Nephron (organoid): ENCODE measurements at regions not wholly inside any gene's neighbourhood (a gene's known extent, or its start where the extent isn't known, plus 50 kb on each side); places are given as distances from the start of the nearest gene placed in this dataset.
"Not testable (repeated sequence)": the region's sequence is repeated elsewhere in the genome, so short reads cannot be mapped to it uniquely, and the experiment has no call there.

Source experiments
- H3K27ac Mint-ChIP-seq, 3 experiments: 2 replicates each; pipeline ENCODE4 v1.8.0; 2020; ENCODE audit warnings: mixed read lengths in 3 of 3, mild to moderate bottlenecking in 2 of 3, moderate library complexity in 1 of 3
- H3K27me3 Mint-ChIP-seq: 2 replicates; pipeline ENCODE4 v1.8.0; 2021; ENCODE audit warnings: low read depth, mild to moderate bottlenecking, moderate library complexity, mixed read lengths
- H3K36me3 Mint-ChIP-seq: 2 replicates; pipeline ENCODE4 v1.8.0; 2020; ENCODE audit warnings: low read depth, mixed read lengths
- H3K4me1 Mint-ChIP-seq: 2 replicates; pipeline ENCODE4 v1.8.0; 2020; ENCODE audit warnings: mixed read lengths
- H3K4me3 Mint-ChIP-seq, 3 experiments: 2 replicates each; pipeline ENCODE4 v1.8.0; 2020; ENCODE audit warnings: mild to moderate bottlenecking in 3 of 3, mixed read lengths in 3 of 3, moderate library complexity in 2 of 3
- H3K9me3 Mint-ChIP-seq: 2 replicates; pipeline ENCODE4 v1.8.0; 2020; ENCODE audit warnings: mixed read lengths
- CTCF ChIP-seq, 3 experiments: fragments of 200-600 bp; sonication (generic); IDR thresholded peaks; one replicate each; pipeline ENCODE4 v1.5.0; 2021; ENCODE audit warnings: antibody characterized with exemption in 3 of 3; ENCODE audit not compliant: unreplicated experiment in 3 of 3

- peaks cover 13% of the 10 kb centered on the region for H3K4me1 Mint-ChIP-seq
- peaks cover 11% of the 10 kb centered on the region for H3K27me3 Mint-ChIP-seq
- not testable (repeated sequence) for H3K9me3 Mint-ChIP-seq, H3K4me3 Mint-ChIP-seq, H3K36me3 Mint-ChIP-seq
- H3K27ac Mint-ChIP-seq = peak overlapping the region in 1 of 3 experiments; percentile 52
These were observed 330.0 kb downstream of the CACNA1B start for GRCh38 chr9:138207300-138208179.

DNA sequence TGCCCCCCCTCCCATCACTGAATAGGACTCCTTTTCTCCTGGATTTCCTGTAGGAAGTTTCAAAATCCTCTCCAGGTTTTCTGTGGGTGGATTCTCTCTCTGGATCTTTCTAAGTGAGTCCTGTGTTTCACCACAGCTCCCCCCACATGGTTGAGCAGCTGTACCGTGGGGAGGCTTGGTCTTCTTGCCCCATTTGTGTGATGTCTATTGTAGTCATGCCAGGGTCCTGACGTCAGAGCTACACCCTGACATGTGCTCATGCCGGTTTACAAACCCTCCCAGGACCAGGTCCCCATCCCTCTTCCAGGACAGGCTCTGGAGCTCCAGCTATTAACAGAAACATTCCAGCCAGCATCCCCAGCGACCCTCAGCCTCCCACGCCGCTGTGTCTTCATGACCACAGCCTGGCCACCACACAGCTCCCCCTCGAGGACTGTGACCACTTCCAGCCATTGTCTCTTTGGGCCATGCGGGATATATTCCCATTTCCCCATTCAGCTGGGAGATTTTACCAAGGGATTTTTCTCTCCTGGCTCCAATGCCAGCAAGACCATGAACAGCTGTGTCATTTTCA lies 331.6 kb downstream of the CACNA1B start:
- peak overlapping the region in 1 of 3 experiments; percentile 87 for H3K27ac Mint-ChIP-seq
- peaks cover 13% of the 10 kb centered on the region for H3K4me1 Mint-ChIP-seq
- H3K36me3 Mint-ChIP-seq, H3K9me3 Mint-ChIP-seq, H3K4me3 Mint-ChIP-seq: not testable (repeated sequence)
- peaks cover 11% of the 10 kb centered on the region for H3K27me3 Mint-ChIP-seq

GRCh38 chr9:138210388-138210986 lies 332.9 kb downstream of the CACNA1B start:
- not testable (repeated sequence) for H3K4me3 Mint-ChIP-seq, H3K27ac Mint-ChIP-seq, H3K36me3 Mint-ChIP-seq, H3K9me3 Mint-ChIP-seq
- Mint-ChIP-seq H3K27me3 (peaks cover 11% of the 10 kb centered on the region), H3K4me1 (peaks cover 13% of the 10 kb centered on the region)

GRCh38 chr9:138211070-138211469 lies 333.5 kb downstream of the CACNA1B start:
- not testable (repeated sequence) for H3K36me3 Mint-ChIP-seq, H3K27ac Mint-ChIP-seq

DNA sequence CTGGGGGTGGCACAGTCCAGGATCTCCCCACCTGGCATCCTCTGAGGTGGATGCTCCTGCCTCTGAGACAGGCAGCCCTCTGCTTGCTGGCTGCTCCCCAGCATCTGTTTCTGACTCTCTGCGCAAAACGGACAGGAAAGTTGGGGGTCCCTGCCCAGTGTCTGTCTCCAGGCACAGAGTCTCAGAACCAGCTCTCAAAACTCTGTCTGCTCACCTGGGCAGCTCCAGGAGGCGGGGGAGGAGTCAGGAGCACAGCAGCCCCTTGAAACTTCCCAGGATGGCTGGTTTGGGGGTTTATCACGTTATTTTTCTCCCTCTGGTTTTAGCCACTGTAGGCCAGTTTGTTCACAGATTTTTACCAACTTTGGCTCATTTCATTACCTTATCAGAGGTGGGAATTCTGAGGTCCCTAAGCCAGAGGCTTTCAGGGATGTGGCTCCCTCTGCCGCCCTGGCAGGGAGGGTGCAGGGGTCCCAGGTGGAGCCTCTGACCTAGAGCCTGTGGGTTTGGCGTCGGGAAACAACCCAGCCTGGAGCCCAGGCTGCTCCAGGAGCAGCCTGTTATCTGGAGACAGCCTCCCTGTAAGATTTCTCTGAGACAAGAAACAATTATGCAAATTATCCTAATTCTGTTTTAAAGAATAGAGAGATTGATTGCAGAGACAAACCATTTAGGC lies 334.1 kb downstream of the CACNA1B start:
- peak; percentile 38 to 50 (median 47) for TF ChIP-seq CTCF (IDR thresholded peaks at IDR 0.05; ENCODE audit: unreplicated experiment in 3 of 3)
- H3K27ac Mint-ChIP-seq, H3K36me3 Mint-ChIP-seq, H3K4me3 Mint-ChIP-seq, H3K9me3 Mint-ChIP-seq: not testable (repeated sequence)
- peaks cover 11% of the 10 kb centered on the region for H3K27me3 Mint-ChIP-seq
- peaks cover 13% of the 10 kb centered on the region for H3K4me1 Mint-ChIP-seq

More at GRCh38 chr9:138211070-138211469, 333.5 kb downstream of the CACNA1B start:
- Mint-ChIP-seq H3K27me3 (peaks cover 11% of the 10 kb centered on the region), H3K4me1 (peaks cover 13% of the 10 kb centered on the region)
- H3K4me3 Mint-ChIP-seq, H3K9me3 Mint-ChIP-seq: not testable (repeated sequence)

DNA sequence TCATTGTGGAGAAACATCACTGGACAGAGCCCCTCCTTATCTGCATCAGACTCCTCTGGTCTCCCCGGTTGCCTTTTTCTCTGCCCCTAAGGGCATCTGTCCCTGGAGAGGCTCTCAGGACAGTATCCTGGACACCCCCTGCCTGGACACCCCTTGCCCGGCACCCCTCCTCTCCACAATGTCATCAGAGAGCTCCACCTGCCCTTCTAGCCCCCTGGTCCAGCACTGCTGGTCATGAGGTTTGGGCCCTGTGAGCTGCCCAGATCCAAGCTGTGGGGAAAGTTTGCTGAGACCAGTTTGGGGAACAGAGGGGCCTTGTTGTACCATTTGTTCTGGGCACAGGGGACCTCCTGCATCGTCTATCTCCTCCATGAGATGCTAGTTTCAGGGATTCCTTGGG lies 335.2 kb downstream of the CACNA1B start:
- H3K4me1 Mint-ChIP-seq, H3K4me3 Mint-ChIP-seq, H3K27ac Mint-ChIP-seq, H3K36me3 Mint-ChIP-seq, H3K9me3 Mint-ChIP-seq: not testable (repeated sequence)
- peaks cover 16% of the 10 kb centered on the region for H3K27me3 Mint-ChIP-seq

DNA sequence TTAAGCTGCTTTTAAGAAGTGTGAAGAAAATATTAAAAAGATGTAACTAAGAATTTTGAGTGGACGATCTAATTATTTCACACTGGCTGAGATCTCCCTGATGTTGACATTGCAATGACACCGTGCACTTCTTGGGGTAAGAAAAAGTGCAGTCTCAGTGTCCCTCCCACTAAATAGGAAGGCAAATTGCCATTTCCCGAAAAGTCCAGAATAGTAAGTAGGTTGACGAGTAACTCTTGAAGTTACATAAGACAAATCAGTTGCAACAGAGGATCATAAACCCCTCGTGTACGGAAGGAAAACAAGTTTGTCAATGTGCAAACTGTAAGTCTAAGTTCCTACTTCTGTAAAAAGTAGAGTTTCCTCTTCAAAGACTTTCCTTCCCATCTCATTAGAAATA lies 336.2 kb downstream of the CACNA1B start:
- Mint-ChIP-seq H3K27me3 (peaks cover 16% of the 10 kb centered on the region), H3K27ac (peak overlapping the region in 1 of 3 experiments; percentile 23)
- H3K4me1 Mint-ChIP-seq, H3K9me3 Mint-ChIP-seq, H3K4me3 Mint-ChIP-seq, H3K36me3 Mint-ChIP-seq: not testable (repeated sequence)

DNA sequence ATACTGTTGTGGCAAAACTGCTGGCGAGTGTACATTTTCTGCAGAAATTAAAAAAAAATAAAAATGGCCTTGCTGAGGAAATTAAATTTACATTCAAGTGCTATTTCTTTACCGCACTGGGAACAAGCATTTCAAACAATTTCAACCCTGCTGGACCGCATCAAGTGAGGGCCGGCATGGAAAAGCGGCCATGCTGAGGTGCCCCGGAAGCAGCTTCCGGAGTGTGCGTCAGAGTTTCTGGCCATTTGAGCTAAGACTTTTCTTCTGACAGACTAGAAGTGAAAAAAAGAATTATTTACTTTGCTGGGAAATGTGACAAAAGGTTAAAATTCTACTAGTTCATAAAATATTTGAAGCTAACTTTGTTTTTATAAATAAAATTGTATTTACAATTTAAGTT lies 337.0 kb downstream of the CACNA1B start:
- peaks cover 16% of the 10 kb centered on the region for H3K27me3 Mint-ChIP-seq
- not testable (repeated sequence) for H3K4me1 Mint-ChIP-seq, H3K27ac Mint-ChIP-seq, H3K36me3 Mint-ChIP-seq, H3K4me3 Mint-ChIP-seq, H3K9me3 Mint-ChIP-seq

DNA sequence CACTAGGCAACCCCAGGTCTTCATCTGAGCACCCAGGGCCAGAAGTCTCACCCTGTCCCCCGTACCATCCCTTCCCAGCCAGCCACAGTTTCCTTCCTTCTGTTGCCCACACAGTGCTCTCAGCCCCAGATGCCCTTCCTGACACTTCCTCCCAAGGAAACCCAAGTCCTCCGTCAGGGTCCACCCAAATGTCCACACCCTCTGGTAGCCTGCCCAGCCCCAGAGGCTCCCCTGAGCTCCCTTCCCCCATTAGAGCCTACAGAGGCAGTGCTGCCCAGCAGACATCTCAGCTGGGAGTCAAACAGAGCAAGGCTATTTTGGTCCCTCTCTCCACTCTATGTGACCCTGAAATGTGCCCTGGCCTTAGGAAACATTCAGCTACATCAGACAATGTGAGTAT lies 338.0 kb downstream of the CACNA1B start:
- H3K27me3 Mint-ChIP-seq, H3K36me3 Mint-ChIP-seq, H3K27ac Mint-ChIP-seq, H3K4me1 Mint-ChIP-seq, H3K4me3 Mint-ChIP-seq, H3K9me3 Mint-ChIP-seq: not testable (repeated sequence)

DNA sequence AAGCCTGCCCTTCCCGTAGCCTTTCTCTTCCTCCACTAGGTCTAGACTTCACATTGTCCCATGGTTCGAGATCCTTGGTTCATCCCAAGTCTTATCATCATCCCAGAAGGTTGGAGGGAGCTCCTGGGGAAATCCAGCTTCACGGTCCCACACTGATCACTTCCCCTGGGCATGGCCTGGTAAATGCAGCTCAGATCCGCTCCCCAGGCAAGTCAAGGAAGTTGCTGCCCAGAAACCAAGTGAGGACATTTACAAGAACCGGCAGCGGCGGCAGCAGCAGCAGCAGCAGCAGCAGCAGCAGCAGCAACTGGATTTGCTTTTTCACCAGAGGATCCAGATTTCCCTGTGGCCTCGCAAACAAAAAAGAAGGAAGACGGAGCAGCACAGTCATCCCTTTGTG lies 339.2 kb downstream of the CACNA1B start:
- not testable (repeated sequence) for H3K27ac Mint-ChIP-seq, H3K4me3 Mint-ChIP-seq, H3K36me3 Mint-ChIP-seq, H3K27me3 Mint-ChIP-seq, H3K9me3 Mint-ChIP-seq, H3K4me1 Mint-ChIP-seq

- H3K4me1 Mint-ChIP-seq, H3K9me3 Mint-ChIP-seq, H3K36me3 Mint-ChIP-seq, H3K27me3 Mint-ChIP-seq, H3K27ac Mint-ChIP-seq, H3K4me3 Mint-ChIP-seq: not testable (repeated sequence)
These were observed 339.8 kb downstream of the CACNA1B start for GRCh38 chr9:138217284-138217850.

- H3K4me1 Mint-ChIP-seq, H3K4me3 Mint-ChIP-seq, H3K27me3 Mint-ChIP-seq, H3K9me3 Mint-ChIP-seq, H3K36me3 Mint-ChIP-seq, H3K27ac Mint-ChIP-seq: not testable (repeated sequence)
These were observed 341.7 kb downstream of the CACNA1B start for GRCh38 chr9:138219249-138219648.

DNA sequence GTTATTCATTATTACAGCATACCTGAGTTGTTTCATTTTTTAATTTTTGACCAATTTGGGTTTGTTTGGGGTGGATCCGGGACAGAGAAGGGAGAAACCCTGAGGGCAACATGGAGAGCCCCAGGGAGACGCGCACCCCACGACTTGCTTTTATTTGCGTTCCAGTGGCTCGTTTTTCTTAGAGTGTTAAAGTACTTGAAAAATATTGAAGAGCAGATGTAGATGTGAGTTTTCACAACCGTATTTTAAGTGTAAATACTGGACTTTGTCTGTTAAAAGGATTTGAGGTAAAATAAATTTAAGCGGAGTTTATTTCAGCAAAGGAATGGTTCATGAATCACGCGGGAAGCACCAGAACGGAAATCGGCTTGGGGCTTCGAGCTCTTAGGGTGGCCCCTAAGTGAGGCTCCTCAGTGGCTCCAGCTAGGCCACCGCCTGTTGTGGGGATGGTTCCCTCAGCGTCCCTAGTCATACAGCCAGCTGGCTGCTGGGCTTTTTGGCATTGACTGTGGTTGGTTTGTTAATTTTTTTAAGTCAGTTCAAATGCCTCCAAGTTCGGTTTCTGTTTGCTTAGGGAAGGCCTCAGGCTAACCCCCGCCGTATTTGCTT lies 344.0 kb downstream of the CACNA1B start:
- peak overlapping the region; percentile 32 to 66 (median 54) for H3K4me3 Mint-ChIP-seq
- not testable (repeated sequence) for H3K27ac Mint-ChIP-seq, H3K4me1 Mint-ChIP-seq, H3K36me3 Mint-ChIP-seq, H3K27me3 Mint-ChIP-seq, H3K9me3 Mint-ChIP-seq
